ENCODE measurements at regions not wholly inside any gene's neighbourhood (a gene's known extent, or its start where the extent isn't known, plus 50 kb on each side); places are given as distances from the start of the nearest gene placed in this dataset.

GRCh38 chr17:34135841-34136240 lies 119.2 kb upstream of the CCL2 start:
- Histone ChIP-seq H3K36me3 (no peaks in the 10 kb centered on the region), H3K9me3 (no peaks in the 10 kb centered on the region), H3K27ac (no peak overlapping the region), H3K27me3 (no peaks in the 10 kb centered on the region), H3K4me3 (no peak overlapping the region), H3K4me1 (ENCODE audit: insufficient read depth) (no peaks in the 10 kb centered on the region)
- TF ChIP-seq EP300 (IDR thresholded peaks at IDR 0.05), result no peak
- no peak for TF ChIP-seq CTCF (IDR thresholded peaks at IDR 0.05)
- TF ChIP-seq POLR2A (IDR thresholded peaks at IDR 0.05), result no peak
- WGBS, 3 donors, result 38 to 60% (median 55%) methylated on average over 2 of the region's 2 CpGs
- intact Hi-C loops (cut with DNase I), result no loop called here
- no peak for DNase-seq

GRCh38 chr17:34140006-34140405 lies 115.1 kb upstream of the CCL2 start:
- Histone ChIP-seq H3K9me3 (no peaks in the 10 kb centered on the region), H3K4me3 (no peak overlapping the region), H3K27me3 (no peaks in the 10 kb centered on the region), H3K4me1 (ENCODE audit: insufficient read depth) (no peaks in the 10 kb centered on the region), H3K36me3 (no peaks in the 10 kb centered on the region), H3K27ac (no peak overlapping the region)
- no peak for DNase-seq
- TF ChIP-seq POLR2A (IDR thresholded peaks at IDR 0.05), result no peak
- no peak for TF ChIP-seq CTCF (IDR thresholded peaks at IDR 0.05)
- no peak for TF ChIP-seq EP300 (IDR thresholded peaks at IDR 0.05)
- WGBS, 3 donors, result 58 to 63% (median 59%) methylated on average over 7 to 8 of the region's 8 CpGs
- intact Hi-C loops (cut with DNase I), result no loop called here

- H3K4me3 ChIP-seq, result no peak overlapping the region
Observed at GRCh38 chr17:34141590-34141989, 113.5 kb upstream of the CCL2 start.

GRCh38 chr17:34143430-34143829 lies 111.7 kb upstream of the CCL2 start:
- Histone ChIP-seq H3K27ac (no peak overlapping the region), H3K4me3 (no peak overlapping the region), H3K4me1 (ENCODE audit: insufficient read depth) (no peaks in the 10 kb centered on the region), H3K9me3 (no peaks in the 10 kb centered on the region), H3K36me3 (no peaks in the 10 kb centered on the region), H3K27me3 (no peaks in the 10 kb centered on the region)
- no peak for DNase-seq
- TF ChIP-seq POLR2A (IDR thresholded peaks at IDR 0.05), result no peak
- TF ChIP-seq EP300 (IDR thresholded peaks at IDR 0.05), result no peak
- TF ChIP-seq CTCF (IDR thresholded peaks at IDR 0.05), result no peak
- intact Hi-C loops (cut with DNase I), result no loop called here
- 80 to 83% (median 81%) methylated on average over 1 of the region's 1 CpG for WGBS, 3 donors

More at GRCh38 chr17:34141590-34141989, 113.5 kb upstream of the CCL2 start:
- TF ChIP-seq POLR2A (IDR thresholded peaks at IDR 0.05) (no peak), EP300 (IDR thresholded peaks at IDR 0.05) (no peak), CTCF (IDR thresholded peaks at IDR 0.05) (no peak)
- Histone ChIP-seq H3K27me3 (no peaks in the 10 kb centered on the region), H3K36me3 (no peaks in the 10 kb centered on the region), H3K27ac (no peak overlapping the region), H3K4me1 (ENCODE audit: insufficient read depth) (no peaks in the 10 kb centered on the region), H3K9me3 (no peaks in the 10 kb centered on the region)
- DNase-seq, result no peak
- WGBS, 3 donors, result 59 to 88% (median 66%) methylated on average over 2 of the region's 2 CpGs
- intact Hi-C loops (cut with DNase I), result no loop called here
